Gastroesophageal sphincter (tissue), 3 donors: ENCODE measurements at regions not wholly inside any gene's neighbourhood (a gene's known extent, or its start where the extent isn't known, plus 50 kb on each side); places are given as distances from the start of the nearest gene placed in this dataset.

Experiments used
- CTCF ChIP-seq, 4 experiments: fragments of 200-600 bp in 2 of 4; fragments of 450-650 bp in 2 of 4; sonication (generic) in 1 of 4; IDR thresholded peaks; one replicate each; pipeline ENCODE4 v1.5.1; 2017 to 2019; ENCODE audit warnings: antibody characterized with exemption in 4 of 4, mild to moderate bottlenecking in 2 of 4, moderate library complexity in 2 of 4
- POLR2A ChIP-seq, 2 donors: fragments of 450-650 bp; IDR thresholded peaks; one replicate each; pipeline ENCODE4 v1.6.1; 2017; ENCODE audit warnings: antibody characterized with exemption in 2 of 2, mild to moderate bottlenecking in 2 of 2, moderate library complexity in 1 of 2

GRCh38 chr5:61653807-61654580 is 321.9 kb downstream of the ZSWIM6 start:
- no peak for TF ChIP-seq CTCF (IDR thresholded peaks at IDR 0.05)
- TF ChIP-seq POLR2A (IDR thresholded peaks at IDR 0.05): no peak
